HG03097 (cell line): ENCODE measurements at regions not wholly inside any gene's neighbourhood (a gene's known extent, or its start where the extent isn't known, plus 50 kb on each side); places are given as distances from the start of the nearest gene placed in this dataset.

ENCODE experiments used
- ATAC-seq: cut with Tn5 transposase; IDR thresholded peaks from one replicate; pipeline ENCODE4 v1.9.1; 2021; ENCODE audit not compliant: unreplicated experiment, low FRiP score

DNA sequence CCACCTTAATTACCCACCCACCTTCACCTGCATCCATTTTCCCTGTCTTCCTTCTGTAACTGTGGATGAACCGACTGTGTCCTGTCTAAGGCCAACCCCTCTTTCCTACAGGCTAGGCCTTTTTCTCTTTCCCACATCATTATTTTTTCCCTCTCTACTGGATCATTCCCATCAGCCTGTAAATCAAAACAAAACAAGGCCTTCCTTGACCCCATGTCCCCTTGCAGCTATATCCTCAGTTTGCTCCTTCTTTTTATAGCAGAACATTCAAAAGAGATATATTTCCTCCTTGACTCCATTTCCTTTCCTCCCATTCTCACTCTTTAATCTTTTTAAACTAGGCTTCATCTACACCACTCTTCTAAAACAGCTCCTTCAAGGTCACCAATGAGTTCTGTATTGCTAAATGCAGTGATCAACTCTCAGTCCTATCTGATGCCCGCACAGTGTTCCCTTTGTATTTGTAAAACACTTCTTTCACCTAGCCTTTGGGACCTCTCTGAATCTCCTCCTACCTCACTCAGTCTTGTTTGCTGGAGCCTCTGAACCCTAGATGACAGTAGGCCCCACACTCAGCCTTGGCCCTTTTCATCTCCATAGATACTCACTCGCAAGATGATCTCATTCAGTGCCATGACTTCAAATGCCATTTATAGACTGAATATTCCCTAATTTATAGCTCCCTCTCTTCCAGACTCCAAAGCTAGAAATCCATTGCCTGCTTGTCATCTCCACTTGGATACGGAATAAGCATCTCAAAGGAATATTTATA is 55.7 kb downstream of the CXCR4 start:
- ATAC-seq = no peak

- no peak for ATAC-seq
Observed at GRCh38 chr2:136060416-136060815, 57.5 kb downstream of the CXCR4 start.

- peak; percentile 65 for ATAC-seq
Observed at GRCh38 chr2:136059036-136059472, 58.9 kb downstream of the CXCR4 start.

GRCh38 chr2:136058262-136058661 is 59.7 kb downstream of the CXCR4 start:
- no peak for ATAC-seq

DNA sequence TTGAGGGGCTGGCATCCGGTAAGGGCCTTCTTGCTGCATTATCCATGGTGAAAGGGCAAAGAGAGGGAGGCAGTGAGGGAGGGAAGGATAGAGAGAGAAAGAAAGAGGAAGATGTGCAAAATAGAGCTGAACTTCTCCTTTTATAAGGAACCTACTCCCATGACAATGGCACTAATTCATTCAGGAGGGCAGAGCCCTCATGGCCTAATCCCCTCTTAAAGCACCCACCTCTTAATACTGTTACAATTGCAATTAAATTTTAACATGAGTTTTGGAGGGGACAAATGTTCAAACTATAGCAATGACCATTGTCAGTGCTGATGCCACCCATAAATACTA is 60.2 kb downstream of the CXCR4 start:
- ATAC-seq = no peak

- no peak for ATAC-seq
Observed at GRCh38 chr2:136057023-136057801, 60.7 kb downstream of the CXCR4 start.

DNA sequence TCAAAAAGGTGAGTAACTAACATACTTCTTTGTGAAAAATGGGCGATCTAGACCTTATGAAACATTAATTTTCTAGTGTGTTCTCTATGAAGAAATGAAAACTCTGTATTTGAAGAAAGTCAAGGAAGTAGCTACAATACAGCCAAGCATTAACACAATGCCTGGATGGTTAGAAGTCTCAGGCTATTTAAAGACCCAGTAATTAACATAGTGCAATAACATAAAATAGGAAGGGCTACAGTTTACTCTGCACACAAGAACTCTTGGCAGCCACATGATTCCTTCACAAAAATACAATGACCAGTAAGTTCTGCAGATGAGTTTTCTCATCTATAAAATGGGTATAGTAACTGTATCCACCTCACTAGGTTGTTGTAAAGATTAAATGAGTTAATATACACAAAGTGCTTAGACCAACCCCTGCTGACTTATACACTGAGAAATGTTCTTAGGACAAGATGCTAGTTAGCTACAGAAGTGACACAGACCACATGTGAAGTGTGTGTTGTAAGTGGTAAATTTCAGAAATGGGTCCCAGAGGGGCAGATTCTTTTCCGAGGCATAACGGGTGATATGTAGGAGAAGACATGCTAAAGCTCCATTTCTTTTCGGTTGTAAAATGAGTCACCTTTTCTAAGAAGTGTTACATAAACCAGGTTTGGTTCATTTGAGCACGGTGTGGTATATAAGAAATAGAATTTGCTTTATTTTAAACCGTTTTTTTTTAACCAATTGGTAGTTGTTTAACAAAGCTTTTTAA is 61.8 kb downstream of the CXCR4 start:
- ATAC-seq = peak; percentile 23

- no peak for ATAC-seq
Observed at GRCh38 chr2:136054856-136055255, 63.1 kb downstream of the CXCR4 start.

DNA sequence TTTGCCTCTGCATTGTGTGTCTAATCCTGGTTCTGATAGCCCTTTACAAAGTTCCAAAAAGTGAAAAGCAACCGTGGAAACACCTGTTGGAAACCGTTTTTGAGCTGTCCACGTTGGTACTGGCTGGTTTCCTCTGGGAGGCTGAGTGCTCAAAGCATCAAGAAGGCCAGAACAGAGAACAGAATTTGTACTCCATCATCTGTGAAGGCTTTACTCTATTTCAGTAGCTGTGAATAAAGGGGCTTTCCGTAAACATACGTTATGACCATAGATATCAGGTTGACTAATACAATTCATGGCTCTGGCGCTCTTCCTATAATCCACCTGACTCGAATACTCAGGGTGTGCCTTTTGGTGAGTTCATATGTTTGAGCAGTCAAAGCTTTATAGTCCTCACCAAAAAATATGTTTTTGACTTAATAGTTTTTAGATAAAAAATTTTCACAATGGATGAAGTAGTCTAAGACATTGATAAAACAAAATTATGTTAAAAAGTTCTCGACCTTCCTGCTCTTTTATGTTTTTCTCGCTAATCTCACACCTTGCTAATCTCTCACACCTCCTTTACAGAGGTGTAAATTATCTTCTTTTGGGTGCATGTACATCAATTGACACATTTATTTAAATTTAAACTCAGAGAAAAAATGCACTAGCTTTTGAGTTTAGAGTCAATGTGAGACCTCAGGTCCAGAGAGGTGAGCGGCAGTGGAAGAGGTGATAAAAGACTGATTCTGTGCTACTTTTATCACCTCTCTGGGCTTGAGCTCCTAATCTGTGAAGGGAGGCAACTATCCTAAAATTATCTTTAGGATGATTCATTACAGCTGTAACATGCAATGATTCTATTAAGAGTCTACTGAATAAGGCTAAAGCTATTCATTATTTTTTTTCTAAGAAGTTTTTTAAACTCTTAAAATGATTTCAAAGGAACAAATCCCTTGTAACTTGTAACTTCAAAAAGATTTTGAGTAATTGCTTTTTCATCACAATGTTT is 65.3 kb downstream of the CXCR4 start:
- peak; percentile 39 for ATAC-seq

GRCh38 chr2:136051725-136052048 is 66.3 kb upstream of the DARS1 start:
- no peak for ATAC-seq

DNA sequence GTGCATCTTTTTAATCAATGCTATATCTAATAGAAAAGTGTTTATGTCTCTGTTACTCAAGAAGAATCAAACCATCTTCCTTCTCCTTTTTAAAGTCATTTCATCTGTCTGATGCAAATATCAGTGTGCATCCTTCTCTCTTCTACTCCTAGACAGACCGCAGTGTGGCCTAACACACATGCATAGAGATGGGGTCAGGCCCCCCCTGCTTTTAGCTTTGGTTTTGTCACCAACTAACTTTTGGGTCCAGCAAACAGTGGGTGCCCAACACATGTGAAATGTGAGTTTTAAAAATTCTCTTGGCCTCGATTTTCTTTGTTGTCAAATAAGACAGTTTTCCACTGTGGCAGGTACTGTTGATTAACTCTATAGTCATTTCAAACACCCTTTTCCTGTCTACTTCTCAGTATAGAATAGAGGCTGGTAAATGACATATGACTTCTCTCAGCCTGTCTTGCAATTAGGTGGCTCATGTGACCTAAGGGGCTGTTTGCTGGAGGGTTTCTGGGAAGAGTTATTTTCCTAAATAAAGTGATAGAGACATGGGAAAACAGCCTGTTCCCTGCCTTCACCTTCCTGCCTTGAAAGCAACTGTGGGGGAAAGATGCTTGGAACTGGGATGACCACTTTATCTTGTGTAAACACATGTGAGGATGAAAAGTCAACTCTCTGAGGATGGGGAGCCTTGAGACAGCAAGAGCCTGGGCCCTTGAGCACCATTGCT is 65.7 kb upstream of the DARS1 start:
- no peak for ATAC-seq

DNA sequence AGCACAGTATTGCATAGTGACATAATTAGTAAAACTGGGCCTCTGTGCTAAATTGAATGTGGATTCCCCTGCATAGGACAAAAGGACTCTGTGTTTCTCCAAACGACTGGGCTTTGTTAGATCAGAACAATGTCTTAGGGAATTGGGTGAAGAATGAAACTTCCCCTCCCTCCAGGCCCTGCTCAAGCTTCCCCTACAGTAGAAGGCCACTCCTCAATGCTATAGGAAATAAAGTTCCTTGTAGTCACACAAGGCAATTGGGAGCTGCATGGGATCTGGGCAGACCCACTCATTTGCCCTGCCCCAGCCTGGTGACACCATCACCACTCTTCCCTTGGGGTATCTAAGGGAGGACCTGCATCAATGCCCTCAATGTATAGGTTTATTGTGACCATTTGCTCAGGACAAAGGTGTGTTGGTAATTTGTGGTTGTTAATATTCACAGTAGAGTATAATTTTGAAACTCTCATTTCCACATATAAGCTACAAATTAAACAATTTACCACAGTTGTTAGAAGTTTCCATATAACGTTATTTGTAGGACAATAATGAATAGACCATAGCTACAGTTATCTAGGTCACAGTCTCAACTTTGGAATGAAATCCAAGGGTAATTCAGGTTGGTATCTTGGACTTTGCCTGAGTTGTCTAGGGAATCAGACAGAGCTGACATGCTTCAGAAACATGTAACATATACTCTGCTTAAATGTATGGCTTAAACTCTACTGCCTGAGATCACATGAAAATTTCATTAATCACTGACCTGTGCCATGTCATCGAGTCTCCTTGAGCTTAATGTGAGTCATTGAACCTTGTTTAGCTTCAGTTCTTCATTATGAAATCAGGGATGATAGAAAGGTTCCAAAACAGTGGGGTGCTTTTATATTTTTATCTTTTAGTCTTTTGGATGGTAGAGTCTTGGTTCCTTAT is 64.8 kb upstream of the DARS1 start:
- no peak for ATAC-seq

DNA sequence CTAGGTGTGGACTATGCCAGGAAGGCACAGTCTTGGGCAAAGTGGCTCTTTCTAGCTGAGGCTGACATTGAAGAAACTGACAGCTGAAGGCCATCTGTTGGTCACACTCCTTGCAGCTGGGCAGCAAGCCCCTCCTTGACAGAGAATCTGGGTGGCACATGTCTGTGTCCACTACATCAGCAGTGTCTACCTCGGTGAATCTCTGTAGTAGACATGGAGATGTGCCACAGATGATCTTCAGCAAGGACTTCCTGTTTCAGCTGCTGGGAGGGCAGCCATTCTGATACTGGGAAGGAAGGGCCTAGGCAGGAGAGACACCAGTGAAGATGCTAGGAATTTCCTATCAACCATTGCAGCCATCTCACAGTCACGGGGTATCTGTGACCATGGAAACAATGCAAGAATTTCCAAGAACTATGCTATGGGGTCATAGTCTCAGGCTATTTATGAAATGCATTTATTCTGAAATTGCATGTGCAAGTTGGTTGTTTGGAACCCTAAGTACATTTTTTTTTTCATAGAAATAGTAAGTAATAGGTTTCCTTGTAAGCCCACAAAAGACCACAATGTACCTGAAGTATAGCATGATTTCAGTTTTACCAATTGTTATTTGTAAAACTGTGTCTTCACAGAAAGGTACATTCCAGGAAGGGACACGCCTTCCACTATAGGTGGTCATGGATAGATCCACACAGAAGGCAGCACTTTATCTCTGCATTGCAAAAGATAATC is 63.8 kb upstream of the DARS1 start:
- ATAC-seq = no peak

DNA sequence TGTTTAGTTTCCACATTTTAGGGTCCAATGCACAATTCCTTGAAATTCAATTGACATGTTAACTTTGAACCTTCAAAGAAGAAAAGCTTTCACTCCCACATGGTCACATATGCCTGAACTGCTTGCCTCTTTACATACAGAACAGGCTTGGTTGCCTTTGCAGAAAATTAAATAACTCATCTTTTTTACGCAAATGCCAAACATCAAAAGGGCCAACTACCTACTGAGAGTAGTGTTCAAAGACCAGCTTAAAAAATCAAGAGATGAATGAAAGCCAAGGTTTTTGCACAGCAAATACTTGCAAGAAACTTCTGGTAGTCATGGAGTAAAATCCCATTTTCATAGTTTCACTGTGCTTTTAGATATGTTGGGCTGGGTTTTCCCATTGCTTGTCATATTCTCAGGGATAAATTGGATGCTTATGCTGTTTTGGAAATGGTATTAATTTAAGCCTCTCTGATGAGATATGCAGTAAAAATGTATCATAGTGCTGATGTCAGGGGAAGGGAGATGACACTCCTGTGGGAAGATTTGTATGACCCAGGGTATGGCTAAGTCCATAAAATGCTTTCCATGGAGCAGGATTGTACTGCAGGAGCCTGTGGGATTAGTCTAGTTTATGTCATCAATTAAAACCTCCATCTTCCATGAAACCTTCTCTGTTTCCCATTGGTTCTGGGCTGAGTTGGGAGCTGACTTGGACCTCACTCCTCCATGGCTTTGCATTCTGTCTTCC is 60.6 kb upstream of the DARS1 start:
- ATAC-seq = no peak

GRCh38 chr2:136045344-136045743 is 59.9 kb upstream of the DARS1 start:
- no peak for ATAC-seq
